Activated CD8-positive, alpha-beta T cell treated with anti-CD3 and anti-CD28 coated beads for 36 hours (primary cell): ENCODE measurements at regions not wholly inside any gene's neighbourhood (a gene's known extent, or its start where the extent isn't known, plus 50 kb on each side); places are given as distances from the start of the nearest gene placed in this dataset.

Experiments used
- ATAC-seq: fragments of 200-7000 bp; cut with Tn5 transposase; one replicate; pipeline ENCODE4 v1.10.0; 2021; ENCODE audit warnings: mild to moderate bottlenecking, moderate library complexity
- CTCF ChIA-PET: fragments of 350-600 bp; sonication (Branson Sonifier 250); formaldehyde crosslinking; loops from one replicate; lab custom pipeline; 2021; ENCODE audit warnings: antibody characterized with exemption; lab: Charles Lee
- POLR2A ChIA-PET: fragments of 350-600 bp; sonication (Branson Sonifier 250); formaldehyde crosslinking; loops from one replicate; lab custom pipeline; 2021; ENCODE audit warnings: antibody characterized with exemption; lab: Charles Lee
- DNase-seq: peaks from one replicate; pipeline ENCODE4 v3.0.0-alpha.2; 2020
- H3K27ac Mint-ChIP-seq: one replicate; pipeline ENCODE4 v1.8.0; 2021; ENCODE audit warnings: mild to moderate bottlenecking, mixed read lengths
- H3K27me3 Mint-ChIP-seq: one replicate; pipeline ENCODE4 v1.8.0; 2021; ENCODE audit warnings: mixed read lengths
- H3K36me3 Mint-ChIP-seq: one replicate; pipeline ENCODE4 v1.8.0; 2021; ENCODE audit warnings: low read depth, mixed read lengths
- H3K4me1 Mint-ChIP-seq: one replicate; pipeline ENCODE4 v1.8.0; 2021; ENCODE audit warnings: low read depth, mixed read lengths
- H3K4me3 Mint-ChIP-seq: one replicate; pipeline ENCODE4 v1.8.0; 2021; ENCODE audit warnings: mild to moderate bottlenecking, moderate library complexity, mixed read lengths
- H3K9me3 Mint-ChIP-seq: one replicate; pipeline ENCODE4 v1.8.0; 2021; ENCODE audit warnings: mixed read lengths
- intact Hi-C: fragments of 100-400 bp; cut with micrococcal nuclease; formaldehyde crosslinking; loops from one replicate; pipeline ENCODE4 v1.10.0; 2022
- TF ChIP-seq, protein P1 (sequence below): fragments of 200-600 bp; IDR thresholded peaks from one replicate; pipeline ENCODE4 v1.8.0; 2022; ENCODE audit warnings: antibody characterized with exemption, mild to moderate bottlenecking

DNA sequence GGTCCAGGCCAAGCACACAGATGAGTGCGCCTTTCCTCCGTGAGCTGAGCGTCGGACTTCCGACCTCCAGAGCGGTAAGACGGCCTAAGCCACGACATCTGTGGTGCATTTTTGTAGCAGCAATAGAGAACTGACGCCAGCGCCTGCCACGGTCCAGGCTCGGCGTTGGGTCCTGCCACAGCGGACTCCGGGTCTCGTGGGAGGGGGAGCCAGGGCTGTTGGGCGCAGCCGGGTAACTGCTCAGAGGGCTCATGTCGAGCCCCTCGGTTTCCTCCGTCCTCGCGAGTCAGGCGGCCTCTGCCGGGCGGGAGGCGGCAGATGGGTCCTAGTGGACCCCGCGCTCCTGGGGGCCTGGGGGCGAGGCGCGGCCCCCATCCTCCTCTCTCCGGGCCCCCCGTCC lies 216.1 kb downstream of the QKI start:
- intact Hi-C loops = no loop called here
- ChIA-PET POLR2A (no interaction called here), CTCF (no interaction called here)
- H3K27me3 Mint-ChIP-seq = peaks cover 16% of the 10 kb centered on the region
- H3K4me1 Mint-ChIP-seq = no peaks in the 10 kb centered on the region
- TF ChIP-seq, protein P1, sequence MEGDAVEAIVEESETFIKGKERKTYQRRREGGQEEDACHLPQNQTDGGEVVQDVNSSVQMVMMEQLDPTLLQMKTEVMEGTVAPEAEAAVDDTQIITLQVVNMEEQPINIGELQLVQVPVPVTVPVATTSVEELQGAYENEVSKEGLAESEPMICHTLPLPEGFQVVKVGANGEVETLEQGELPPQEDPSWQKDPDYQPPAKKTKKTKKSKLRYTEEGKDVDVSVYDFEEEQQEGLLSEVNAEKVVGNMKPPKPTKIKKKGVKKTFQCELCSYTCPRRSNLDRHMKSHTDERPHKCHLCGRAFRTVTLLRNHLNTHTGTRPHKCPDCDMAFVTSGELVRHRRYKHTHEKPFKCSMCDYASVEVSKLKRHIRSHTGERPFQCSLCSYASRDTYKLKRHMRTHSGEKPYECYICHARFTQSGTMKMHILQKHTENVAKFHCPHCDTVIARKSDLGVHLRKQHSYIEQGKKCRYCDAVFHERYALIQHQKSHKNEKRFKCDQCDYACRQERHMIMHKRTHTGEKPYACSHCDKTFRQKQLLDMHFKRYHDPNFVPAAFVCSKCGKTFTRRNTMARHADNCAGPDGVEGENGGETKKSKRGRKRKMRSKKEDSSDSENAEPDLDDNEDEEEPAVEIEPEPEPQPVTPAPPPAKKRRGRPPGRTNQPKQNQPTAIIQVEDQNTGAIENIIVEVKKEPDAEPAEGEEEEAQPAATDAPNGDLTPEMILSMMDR = no peak
- no peak overlapping the region for H3K4me3 Mint-ChIP-seq
- H3K36me3 Mint-ChIP-seq = no peaks in the 10 kb centered on the region
- ATAC-seq (no peak), DNase-seq (no peak)
- H3K9me3 Mint-ChIP-seq = no peaks in the 10 kb centered on the region
- H3K27ac Mint-ChIP-seq = no peak overlapping the region

DNA sequence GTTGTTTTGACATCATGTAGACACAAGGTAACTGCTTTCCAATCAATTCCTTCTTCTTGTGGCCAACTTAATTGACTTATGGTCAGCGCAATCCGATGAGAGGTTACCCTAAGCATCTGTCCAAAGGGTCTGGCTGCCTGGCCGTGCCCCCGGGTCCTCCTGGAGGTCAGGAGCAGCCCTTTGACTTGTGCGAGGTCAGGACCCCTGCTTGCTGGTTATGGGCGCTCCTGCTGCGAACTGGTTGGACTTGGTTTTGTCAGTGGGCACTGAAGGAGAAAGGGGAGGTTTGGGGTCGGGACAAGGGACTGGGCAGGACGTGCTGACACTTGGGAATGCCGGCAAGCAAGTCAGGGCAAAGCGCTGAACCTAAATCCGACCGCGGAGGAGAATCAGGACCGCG lies 215.6 kb downstream of the QKI start:
- intact Hi-C loops = no loop called here
- H3K9me3 Mint-ChIP-seq = no peaks in the 10 kb centered on the region
- DNase-seq (no peak), ATAC-seq (no peak)
- no peak overlapping the region for H3K4me3 Mint-ChIP-seq
- H3K4me1 Mint-ChIP-seq = no peaks in the 10 kb centered on the region
- no peaks in the 10 kb centered on the region for H3K36me3 Mint-ChIP-seq
- ChIA-PET POLR2A (no interaction called here), CTCF (no interaction called here)
- H3K27me3 Mint-ChIP-seq = peaks cover 16% of the 10 kb centered on the region
- H3K27ac Mint-ChIP-seq = no peak overlapping the region
- TF ChIP-seq, protein P1 = no peak
